Activated CD4-positive, alpha-beta T cell treated with anti-CD3 and anti-CD28 coated beads, Interleukin-2, amount 10 ng/mL, durations not matched to agents 24 days and 14 days (primary cell): ENCODE measurements at regions not wholly inside any gene's neighbourhood (a gene's known extent, or its start where the extent isn't known, plus 50 kb on each side); places are given as distances from the start of the nearest gene placed in this dataset.

Experiments used
- DNase-seq: peaks from one replicate; pipeline ENCODE4 v3.0.0; 2022
- H3K27ac Mint-ChIP-seq: one replicate; pipeline ENCODE4 v1.8.0; 2022; ENCODE audit warnings: mild to moderate bottlenecking, mixed read lengths
- H3K27me3 Mint-ChIP-seq: one replicate; pipeline ENCODE4 v1.8.0; 2022; ENCODE audit warnings: mixed read lengths
- H3K36me3 Mint-ChIP-seq: one replicate; pipeline ENCODE4 v1.8.0; 2022; ENCODE audit warnings: low read depth, mild to moderate bottlenecking, mixed read lengths
- H3K4me1 Mint-ChIP-seq: one replicate; pipeline ENCODE4 v1.8.0; 2021; ENCODE audit warnings: mixed read lengths
- H3K4me3 Mint-ChIP-seq: one replicate; pipeline ENCODE4 v1.8.0; 2022; ENCODE audit warnings: mild to moderate bottlenecking, moderate library complexity, mixed read lengths
- H3K9me3 Mint-ChIP-seq: one replicate; pipeline ENCODE4 v1.8.0; 2021; ENCODE audit warnings: mixed read lengths
- intact Hi-C: fragments of 100-400 bp; cut with micrococcal nuclease; formaldehyde crosslinking; loops from one replicate; pipeline ENCODE4 v1.15.1; 2023

GRCh38 chr2:221671515-221671914 lies 99.4 kb upstream of the EPHA4 start:
- Mint-ChIP-seq H3K27me3 (no peaks in the 10 kb centered on the region), H3K4me3 (no peak overlapping the region), H3K9me3 (no peaks in the 10 kb centered on the region), H3K4me1 (no peaks in the 10 kb centered on the region), H3K27ac (no peak overlapping the region), H3K36me3 (no peaks in the 10 kb centered on the region)
- intact Hi-C loops: no loop called here
- DNase-seq: no peak

GRCh38 chr2:221662689-221663391 lies 90.7 kb upstream of the EPHA4 start:
- Mint-ChIP-seq H3K4me3 (no peak overlapping the region), H3K36me3 (no peaks in the 10 kb centered on the region), H3K4me1 (no peaks in the 10 kb centered on the region), H3K9me3 (no peaks in the 10 kb centered on the region), H3K27ac (no peak overlapping the region), H3K27me3 (no peaks in the 10 kb centered on the region)
- no peak for DNase-seq
- intact Hi-C loops: no loop called here

DNA sequence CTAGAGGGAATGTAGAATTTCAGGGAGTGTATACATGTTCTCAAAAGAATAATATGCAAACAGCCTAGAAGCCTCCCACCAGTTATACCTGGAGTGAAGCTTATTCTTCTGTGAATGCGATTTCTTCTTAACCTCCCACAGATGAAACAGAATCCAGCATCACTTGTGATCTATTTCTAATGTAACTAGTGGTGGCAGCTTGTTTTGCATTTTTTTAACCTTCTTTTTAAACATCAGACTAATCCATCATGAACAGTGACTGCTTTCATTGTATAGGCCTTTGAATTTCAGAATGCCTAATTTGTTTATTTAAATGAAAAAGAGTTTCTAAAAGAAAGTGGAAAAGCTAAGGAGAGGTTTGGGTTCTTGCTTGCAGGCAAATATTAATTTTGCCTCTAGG lies 85.7 kb upstream of the EPHA4 start:
- Mint-ChIP-seq H3K36me3 (no peaks in the 10 kb centered on the region), H3K27me3 (peaks cover 2% of the 10 kb centered on the region), H3K9me3 (no peaks in the 10 kb centered on the region), H3K4me1 (peaks cover 2% of the 10 kb centered on the region), H3K4me3 (no peak overlapping the region), H3K27ac (no peak overlapping the region)
- intact Hi-C loops: no loop called here
- no peak for DNase-seq

DNA sequence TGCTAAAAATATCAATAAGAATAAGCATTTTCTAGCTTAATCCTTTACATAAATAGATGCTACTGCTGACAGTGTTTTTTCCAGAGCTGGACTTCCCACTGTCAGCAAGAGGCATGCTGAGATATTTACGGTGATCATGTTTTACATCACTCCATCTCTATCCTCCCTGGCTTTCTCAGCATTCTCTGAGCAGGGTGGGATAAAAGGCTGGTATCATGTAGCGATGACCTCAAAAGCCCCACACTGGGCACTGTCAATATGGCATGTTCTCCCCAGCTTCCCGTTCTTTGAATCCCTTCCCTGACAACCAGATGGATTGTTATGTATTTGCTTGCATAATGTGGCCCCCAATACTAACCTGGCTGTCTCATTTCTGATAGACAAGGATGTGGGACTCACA lies 83.2 kb upstream of the EPHA4 start:
- no peak for DNase-seq
- H3K4me1 Mint-ChIP-seq: peaks cover 2% of the 10 kb centered on the region
- H3K9me3 Mint-ChIP-seq: no peaks in the 10 kb centered on the region
- no peak overlapping the region for H3K27ac Mint-ChIP-seq
- H3K4me3 Mint-ChIP-seq: no peak overlapping the region
- intact Hi-C loops: no loop called here
- peaks cover 2% of the 10 kb centered on the region for H3K27me3 Mint-ChIP-seq
- H3K36me3 Mint-ChIP-seq: no peaks in the 10 kb centered on the region

DNA sequence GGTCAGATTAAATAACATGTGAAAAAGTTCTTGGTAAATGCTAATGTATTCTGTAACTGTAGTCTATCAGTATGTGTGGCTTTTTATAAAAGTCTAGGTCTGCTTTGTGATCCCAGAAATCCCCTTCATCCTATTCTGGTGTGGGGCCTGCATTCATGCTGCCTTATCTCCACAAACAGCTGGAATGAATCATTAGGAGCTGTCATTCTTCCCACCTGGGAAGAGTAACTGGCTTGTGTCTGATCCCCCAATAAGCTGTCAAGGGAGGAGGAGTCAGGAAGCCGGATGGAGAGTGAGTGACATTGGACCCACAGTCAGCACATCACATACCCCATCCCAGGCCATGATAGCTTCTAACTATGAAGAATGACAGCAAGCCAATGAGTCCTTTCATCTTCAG lies 81.1 kb upstream of the EPHA4 start:
- H3K4me1 Mint-ChIP-seq: peaks cover 2% of the 10 kb centered on the region

GRCh38 chr2:221649051-221649775 lies 77.1 kb upstream of the EPHA4 start:
- H3K27me3 Mint-ChIP-seq: no peaks in the 10 kb centered on the region
- intact Hi-C loops: no loop called here
- DNase-seq: no peak
- H3K4me1 Mint-ChIP-seq: no peaks in the 10 kb centered on the region
- no peak overlapping the region for H3K27ac Mint-ChIP-seq
- H3K4me3 Mint-ChIP-seq: no peak overlapping the region
- peaks cover 3% of the 10 kb centered on the region for H3K9me3 Mint-ChIP-seq
- no peaks in the 10 kb centered on the region for H3K36me3 Mint-ChIP-seq

More for the DNA sequence above, 81.1 kb upstream of the EPHA4 start:
- DNase-seq: no peak
- H3K27ac Mint-ChIP-seq: no peak overlapping the region
- no peaks in the 10 kb centered on the region for H3K36me3 Mint-ChIP-seq
- H3K4me3 Mint-ChIP-seq: no peak overlapping the region
- intact Hi-C loops: no loop called here
- no peaks in the 10 kb centered on the region for H3K9me3 Mint-ChIP-seq
- H3K27me3 Mint-ChIP-seq: peaks cover 2% of the 10 kb centered on the region

DNA sequence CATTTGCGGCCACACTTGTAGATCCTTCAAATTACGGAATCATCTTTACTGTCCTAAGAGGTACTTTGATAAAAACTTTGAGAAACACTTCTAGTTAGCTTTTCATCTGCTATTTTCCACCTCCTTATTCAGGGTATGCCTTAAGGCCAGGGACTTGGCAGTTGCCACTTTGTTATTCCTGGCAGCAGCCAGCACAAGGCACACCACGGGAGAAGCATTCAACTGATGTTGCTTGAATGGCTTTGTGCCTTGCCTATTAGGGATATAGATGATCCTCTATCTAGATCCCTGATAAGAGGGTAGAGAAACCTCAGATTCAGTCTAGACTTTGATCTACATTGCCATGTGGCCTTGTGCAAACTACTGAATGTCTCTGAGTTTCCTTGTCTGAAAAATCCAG lies 70.3 kb upstream of the EPHA4 start:
- DNase-seq: no peak
- intact Hi-C loops: no loop called here
- Mint-ChIP-seq H3K4me3 (no peak overlapping the region), H3K27ac (no peak overlapping the region), H3K4me1 (no peaks in the 10 kb centered on the region), H3K9me3 (peaks cover 12% of the 10 kb centered on the region), H3K27me3 (no peaks in the 10 kb centered on the region), H3K36me3 (no peaks in the 10 kb centered on the region)

GRCh38 chr2:221641181-221641871 lies 69.2 kb upstream of the EPHA4 start:
- no peaks in the 10 kb centered on the region for H3K4me1 Mint-ChIP-seq
- H3K27ac Mint-ChIP-seq: no peak overlapping the region
- no peak overlapping the region for H3K4me3 Mint-ChIP-seq
- intact Hi-C loops: no loop called here
- no peaks in the 10 kb centered on the region for H3K27me3 Mint-ChIP-seq
- no peak for DNase-seq
- no peaks in the 10 kb centered on the region for H3K36me3 Mint-ChIP-seq
- peaks cover 12% of the 10 kb centered on the region for H3K9me3 Mint-ChIP-seq

GRCh38 chr2:221640686-221641085 lies 68.6 kb upstream of the EPHA4 start:
- Mint-ChIP-seq H3K4me1 (no peaks in the 10 kb centered on the region), H3K27ac (no peak overlapping the region), H3K27me3 (no peaks in the 10 kb centered on the region), H3K36me3 (no peaks in the 10 kb centered on the region), H3K4me3 (no peak overlapping the region), H3K9me3 (peaks cover 9% of the 10 kb centered on the region)
- no peak for DNase-seq
- intact Hi-C loops: no loop called here

DNA sequence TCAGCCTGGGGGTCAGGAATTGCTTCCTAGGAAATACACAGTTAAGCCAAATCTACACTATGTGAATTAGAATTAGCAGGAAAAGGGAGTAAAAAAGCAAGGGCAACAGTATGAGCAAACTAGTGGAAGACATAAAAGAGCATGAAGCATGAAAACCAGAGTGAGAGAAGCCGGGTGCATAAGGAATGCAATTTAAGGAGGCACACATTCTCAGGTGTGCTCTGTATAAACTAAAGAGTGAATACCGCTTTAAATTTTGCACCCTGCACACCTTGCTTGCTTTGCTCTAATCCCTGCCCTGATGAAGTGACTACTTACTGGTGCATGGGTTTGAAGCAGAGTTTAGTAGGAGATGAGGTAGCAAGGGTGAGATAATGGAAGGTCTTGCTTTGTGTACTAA lies 65.7 kb upstream of the EPHA4 start:
- H3K4me3 Mint-ChIP-seq: no peak overlapping the region
- no peaks in the 10 kb centered on the region for H3K4me1 Mint-ChIP-seq
- no peaks in the 10 kb centered on the region for H3K36me3 Mint-ChIP-seq
- no peak overlapping the region for H3K27ac Mint-ChIP-seq
- H3K9me3 Mint-ChIP-seq: peaks cover 9% of the 10 kb centered on the region
- DNase-seq: no peak
- H3K27me3 Mint-ChIP-seq: no peaks in the 10 kb centered on the region
- intact Hi-C loops: no loop called here

DNA sequence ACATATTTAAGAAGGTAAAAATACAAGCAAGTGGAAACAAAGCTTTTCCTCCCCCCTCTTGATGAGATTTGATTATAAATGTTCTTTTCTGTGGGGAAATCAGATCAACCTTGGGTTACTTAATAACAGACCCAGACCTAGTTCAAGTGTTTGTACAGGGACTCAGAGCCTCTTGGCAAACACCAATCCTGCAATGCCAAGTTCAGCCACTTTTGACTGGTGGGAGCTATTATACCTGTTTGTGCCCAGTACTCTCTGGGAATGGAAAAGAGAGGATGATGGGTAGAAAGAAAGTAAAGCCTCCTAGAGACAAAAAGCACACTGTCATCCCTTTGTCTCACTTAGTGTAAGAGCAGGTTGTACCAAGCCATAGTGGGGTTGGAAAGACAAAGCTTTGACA lies 63.8 kb upstream of the EPHA4 start:
- DNase-seq: no peak
- Mint-ChIP-seq H3K9me3 (peaks cover 6% of the 10 kb centered on the region), H3K27ac (no peak overlapping the region), H3K4me1 (no peaks in the 10 kb centered on the region), H3K4me3 (no peak overlapping the region), H3K36me3 (no peaks in the 10 kb centered on the region), H3K27me3 (no peaks in the 10 kb centered on the region)
- intact Hi-C loops: no loop called here

DNA sequence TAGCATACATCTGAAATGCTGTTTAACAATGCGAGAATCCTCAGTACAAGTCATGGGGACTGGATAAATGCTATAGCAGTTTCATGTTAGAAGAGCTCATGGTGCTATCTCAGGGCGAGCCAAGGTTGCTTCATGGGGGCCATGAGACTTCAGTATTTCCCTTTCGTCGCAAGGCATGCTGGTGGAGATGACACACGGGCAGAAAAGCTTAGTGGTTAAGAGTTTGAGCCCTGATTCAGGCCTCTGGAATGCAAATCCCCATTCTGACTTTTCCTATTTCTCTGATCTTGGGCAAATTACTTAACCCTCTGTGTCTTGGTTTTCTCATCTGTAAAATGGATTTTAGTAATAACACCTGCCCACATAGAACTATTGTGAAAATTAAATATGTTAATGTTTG lies 57.4 kb upstream of the EPHA4 start:
- no peak for DNase-seq
- intact Hi-C loops: no loop called here
- H3K4me1 Mint-ChIP-seq: no peaks in the 10 kb centered on the region
- H3K4me3 Mint-ChIP-seq: no peak overlapping the region
- no peaks in the 10 kb centered on the region for H3K9me3 Mint-ChIP-seq
- H3K27ac Mint-ChIP-seq: no peak overlapping the region
- H3K36me3 Mint-ChIP-seq: no peaks in the 10 kb centered on the region
- no peaks in the 10 kb centered on the region for H3K27me3 Mint-ChIP-seq

- Mint-ChIP-seq H3K4me1 (no peaks in the 10 kb centered on the region), H3K36me3 (no peaks in the 10 kb centered on the region), H3K4me3 (no peak overlapping the region), H3K9me3 (no peaks in the 10 kb centered on the region), H3K27me3 (no peaks in the 10 kb centered on the region), H3K27ac (no peak overlapping the region)
- DNase-seq: no peak
- intact Hi-C loops: no loop called here
Observed at GRCh38 chr2:221624475-221624874, 52.4 kb upstream of the EPHA4 start.
